LNCaP clone FGC (cell line): ENCODE measurements at regions not wholly inside any gene's neighbourhood (a gene's known extent, or its start where the extent isn't known, plus 50 kb on each side); places are given as distances from the start of the nearest gene placed in this dataset.
"Not testable (repeated sequence)": the region's sequence is repeated elsewhere in the genome, so short reads cannot be mapped to it uniquely, and the experiment has no call there.

Experiments
- DNase-seq: peaks from one replicate; pipeline ENCODE4 v3.0.0-alpha.2; 2011; ENCODE audit warnings: low read depth
- H3K4me3 ChIP-seq: 2 replicates; pipeline ENCODE4 v1.5.1; 2011; ENCODE audit warnings: mild to moderate bottlenecking, low read depth, low read length, control low read depth
- CTCF ChIP-seq: IDR thresholded peaks from 2 replicates; pipeline ENCODE4 v1.5.1; 2012; ENCODE audit warnings: mild to moderate bottlenecking; ENCODE audit not compliant: control insufficient read depth, insufficient read depth; ENCODE audit errors: extremely low read depth

- DNase-seq, result no peak
- TF ChIP-seq CTCF, result no peak
- no peak overlapping the region for H3K4me3 ChIP-seq
Observed at GRCh38 chr5:92695123-92696003, 885.7 kb downstream of the NR2F1-AS1 start.

- no peak overlapping the region for H3K4me3 ChIP-seq
- DNase-seq, result no peak
- no peak for TF ChIP-seq CTCF
Observed at GRCh38 chr5:92694067-92694466, 887.0 kb downstream of the NR2F1-AS1 start.

DNA sequence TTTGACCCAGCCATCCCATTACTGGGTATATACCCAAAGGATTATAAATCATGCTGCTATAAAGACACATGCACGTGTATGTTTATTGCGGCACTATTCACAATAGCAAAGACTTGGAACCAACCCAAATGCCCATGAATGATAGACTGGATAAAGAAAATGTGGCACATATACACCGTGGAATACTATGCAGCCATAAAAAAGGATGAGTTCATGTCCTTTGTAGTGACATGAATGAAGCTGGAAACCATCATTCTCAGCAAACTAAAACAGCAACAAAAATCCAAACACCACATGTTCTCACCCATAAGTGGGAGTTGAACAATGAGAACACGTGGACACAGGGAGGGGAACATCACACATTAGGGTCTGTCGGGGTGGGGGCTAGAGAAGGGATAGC, 889.1 kb downstream of the NR2F1-AS1 start:
- H3K4me3 ChIP-seq, DNase-seq: not testable (repeated sequence)

DNA sequence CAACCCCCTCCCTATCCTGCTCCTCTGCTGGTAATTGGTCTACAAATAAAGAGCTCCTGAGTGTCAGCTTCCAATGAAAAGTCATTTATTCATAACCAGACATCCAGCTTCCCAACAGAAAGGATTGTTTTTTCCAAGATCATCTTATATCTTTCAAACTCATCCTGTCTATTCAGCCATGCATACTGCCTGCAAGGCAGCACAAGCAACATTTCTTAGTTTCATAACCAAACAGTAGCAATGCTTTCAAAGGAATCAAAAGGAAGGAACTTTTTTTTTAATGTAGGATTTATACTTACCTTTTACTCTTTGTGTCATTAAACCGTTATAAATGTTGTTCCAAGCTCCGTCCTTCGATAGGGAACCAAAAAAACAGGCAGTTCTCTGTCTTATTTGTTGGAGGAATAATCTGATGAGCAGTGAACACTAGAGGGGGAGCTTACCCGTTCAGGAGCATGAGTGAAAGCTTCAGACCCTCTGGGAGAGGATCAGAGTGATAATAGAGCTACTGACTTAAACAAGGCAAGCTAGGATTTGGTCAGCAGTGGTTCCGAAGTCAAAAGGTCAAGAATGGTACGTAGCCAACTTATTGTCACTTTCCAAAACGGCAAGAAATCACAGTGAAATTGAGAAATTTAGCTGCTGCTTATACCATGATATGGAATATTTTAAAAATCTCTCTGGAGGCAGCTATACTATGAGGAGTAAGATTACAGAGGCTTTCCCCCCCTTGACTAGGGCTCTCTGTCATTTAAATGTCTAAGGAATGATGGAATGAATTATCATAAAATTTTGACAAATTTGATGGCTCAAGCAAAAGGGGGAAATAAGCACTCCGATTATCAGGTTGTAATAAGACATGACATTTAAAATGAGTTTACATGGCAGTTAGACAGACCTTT, 892.9 kb downstream of the NR2F1-AS1 start:
- no peak overlapping the region for H3K4me3 ChIP-seq
- DNase-seq, result no peak
- peak; percentile 18; the same call in 1 of the 2 replicates for TF ChIP-seq CTCF

- no peak overlapping the region for H3K4me3 ChIP-seq
- peak; percentile 51 for TF ChIP-seq CTCF
- DNase-seq, result no peak
Observed at GRCh38 chr5:92678640-92679039, 902.4 kb downstream of the NR2F1-AS1 start.

- no peak for DNase-seq
- no peak overlapping the region for H3K4me3 ChIP-seq
- TF ChIP-seq CTCF, result no peak
Observed at GRCh38 chr5:92676215-92677165, 904.5 kb downstream of the NR2F1-AS1 start.
